Colonic mucosa (tissue), 4 donors: ENCODE measurements at regions not wholly inside any gene's neighbourhood (a gene's known extent, or its start where the extent isn't known, plus 50 kb on each side); places are given as distances from the start of the nearest gene placed in this dataset.

Experiments
- DNase-seq: peaks from one replicate; pipeline ENCODE4 v3.0.0-alpha.2; 2020
- H3K27ac ChIP-seq: fragments of 200-600 bp; one replicate; pipeline ENCODE4 v1.8.0; 2021
- H3K27me3 ChIP-seq: fragments of 200-600 bp; one replicate; pipeline ENCODE4 v1.8.0; 2021
- H3K36me3 ChIP-seq: fragments of 200-600 bp; one replicate; pipeline ENCODE4 v1.8.0; 2021
- H3K4me1 ChIP-seq: fragments of 200-600 bp; one replicate; pipeline ENCODE4 v1.8.0; 2021; ENCODE audit warnings: mild to moderate bottlenecking
- H3K4me3 ChIP-seq: fragments of 200-600 bp; one replicate; pipeline ENCODE4 v1.8.0; 2021
- H3K9ac ChIP-seq, 2 donors: one replicate each; pipeline ENCODE4 v1.7.0; 2013; ENCODE audit warnings: control low read depth in 2 of 2, low read depth in 2 of 2, low read length in 2 of 2
- H3K9me3 ChIP-seq: fragments of 200-600 bp; one replicate; pipeline ENCODE4 v1.8.0; 2021
- intact Hi-C: fragments of 100-400 bp; cut with DNase I; formaldehyde crosslinking; loops from one replicate; pipeline ENCODE4 v1.14.1; 2022
- TF ChIP-seq, protein P1 (sequence below): fragments of 200-600 bp; IDR thresholded peaks from one replicate; pipeline ENCODE4 v1.8.0; 2022; ENCODE audit warnings: antibody characterized with exemption, mild to moderate bottlenecking
- donor health status: healthy.
- donor health status: DM: no; HTN: no; CAD: no.
- donor health status: DM: no; HTN: no; CAD: no.

DNA sequence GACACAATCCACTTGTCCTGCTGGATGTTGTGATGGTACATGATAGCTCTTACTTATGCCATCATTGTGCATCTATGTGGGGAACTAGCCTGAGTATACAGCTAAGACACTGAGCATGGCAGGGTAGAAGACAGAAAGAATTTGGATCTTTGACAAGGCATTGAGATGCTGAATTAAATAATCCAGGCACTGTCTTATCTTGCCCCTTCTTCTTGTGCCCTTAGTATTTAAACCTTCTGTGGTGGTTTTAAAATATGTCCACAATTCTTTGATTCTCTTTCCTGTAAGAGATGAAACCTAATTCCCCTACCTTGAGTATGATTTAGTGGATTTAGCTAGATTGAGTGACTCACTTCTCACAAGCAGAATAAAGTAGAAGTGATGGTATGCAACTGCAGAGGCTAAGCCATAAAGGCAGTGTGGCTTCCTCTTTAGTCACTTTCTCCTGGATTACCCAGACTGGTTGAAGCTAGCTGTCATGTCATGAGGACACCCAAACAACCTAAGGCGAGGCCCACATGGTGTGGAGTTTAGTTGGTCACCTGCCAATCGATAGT, 174.0 kb upstream of the NREP start:
- no peak for DNase-seq
- Histone ChIP-seq H3K9ac (no peak overlapping the region), H3K9me3 (no peaks in the 10 kb centered on the region), H3K4me1 (no peaks in the 10 kb centered on the region), H3K27me3 (no peaks in the 10 kb centered on the region), H3K27ac (no peak overlapping the region), H3K4me3 (no peak overlapping the region), H3K36me3 (no peaks in the 10 kb centered on the region)
- intact Hi-C loops = no loop called here
- TF ChIP-seq, protein P1, sequence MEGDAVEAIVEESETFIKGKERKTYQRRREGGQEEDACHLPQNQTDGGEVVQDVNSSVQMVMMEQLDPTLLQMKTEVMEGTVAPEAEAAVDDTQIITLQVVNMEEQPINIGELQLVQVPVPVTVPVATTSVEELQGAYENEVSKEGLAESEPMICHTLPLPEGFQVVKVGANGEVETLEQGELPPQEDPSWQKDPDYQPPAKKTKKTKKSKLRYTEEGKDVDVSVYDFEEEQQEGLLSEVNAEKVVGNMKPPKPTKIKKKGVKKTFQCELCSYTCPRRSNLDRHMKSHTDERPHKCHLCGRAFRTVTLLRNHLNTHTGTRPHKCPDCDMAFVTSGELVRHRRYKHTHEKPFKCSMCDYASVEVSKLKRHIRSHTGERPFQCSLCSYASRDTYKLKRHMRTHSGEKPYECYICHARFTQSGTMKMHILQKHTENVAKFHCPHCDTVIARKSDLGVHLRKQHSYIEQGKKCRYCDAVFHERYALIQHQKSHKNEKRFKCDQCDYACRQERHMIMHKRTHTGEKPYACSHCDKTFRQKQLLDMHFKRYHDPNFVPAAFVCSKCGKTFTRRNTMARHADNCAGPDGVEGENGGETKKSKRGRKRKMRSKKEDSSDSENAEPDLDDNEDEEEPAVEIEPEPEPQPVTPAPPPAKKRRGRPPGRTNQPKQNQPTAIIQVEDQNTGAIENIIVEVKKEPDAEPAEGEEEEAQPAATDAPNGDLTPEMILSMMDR = no peak

DNA sequence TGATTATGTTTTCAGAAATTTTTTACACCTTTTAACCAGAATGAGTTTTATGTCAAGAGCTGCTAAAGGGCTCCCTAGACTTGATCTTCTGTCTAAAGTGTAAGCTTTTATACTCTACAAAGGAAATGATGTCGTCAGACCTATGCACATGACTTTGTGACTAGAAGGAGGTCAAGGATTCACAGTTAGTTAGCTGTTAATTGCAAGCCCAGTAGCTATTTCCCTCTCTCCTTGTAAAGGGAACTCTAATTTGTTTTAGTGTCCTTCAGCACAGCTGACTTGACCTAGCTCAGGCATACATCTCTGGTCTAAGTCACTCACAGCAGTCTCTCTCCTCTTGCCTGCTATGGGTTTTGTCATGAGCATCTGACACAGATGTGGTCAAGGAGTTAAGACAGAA, 173.5 kb upstream of the NREP start:
- H3K36me3 ChIP-seq = no peaks in the 10 kb centered on the region
- no peaks in the 10 kb centered on the region for H3K9me3 ChIP-seq
- H3K4me3 ChIP-seq = no peak overlapping the region
- intact Hi-C loops = no loop called here
- TF ChIP-seq, protein P1 = no peak
- no peak overlapping the region for H3K27ac ChIP-seq
- no peak for DNase-seq
- no peaks in the 10 kb centered on the region for H3K4me1 ChIP-seq
- H3K9ac ChIP-seq = no peak overlapping the region
- no peaks in the 10 kb centered on the region for H3K27me3 ChIP-seq

DNA sequence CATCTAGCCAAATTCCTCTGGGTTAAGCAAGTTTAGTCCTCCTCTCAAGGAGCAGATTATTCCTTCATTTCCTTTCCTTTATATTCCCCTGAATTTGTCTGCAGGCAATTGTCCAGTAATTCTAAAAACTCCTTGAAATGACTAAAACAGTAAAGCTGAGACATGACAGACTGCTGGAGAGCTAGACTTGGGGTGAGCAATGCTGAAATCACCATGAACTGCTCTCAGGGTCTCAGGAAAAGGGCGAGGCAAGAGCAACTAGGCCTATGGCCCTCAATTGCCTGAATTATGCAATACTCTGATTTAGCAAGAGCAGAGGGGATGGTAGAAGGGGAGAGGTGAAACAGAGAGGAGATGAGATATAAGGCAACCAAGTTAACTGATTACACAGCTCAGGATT, 172.9 kb upstream of the NREP start:
- no peaks in the 10 kb centered on the region for H3K36me3 ChIP-seq
- no peak for DNase-seq
- no peak overlapping the region for H3K27ac ChIP-seq
- intact Hi-C loops = no loop called here
- no peak overlapping the region for H3K9ac ChIP-seq
- H3K27me3 ChIP-seq = no peaks in the 10 kb centered on the region
- no peaks in the 10 kb centered on the region for H3K4me1 ChIP-seq
- TF ChIP-seq, protein P1 = no peak
- no peak overlapping the region for H3K4me3 ChIP-seq
- no peaks in the 10 kb centered on the region for H3K9me3 ChIP-seq

DNA sequence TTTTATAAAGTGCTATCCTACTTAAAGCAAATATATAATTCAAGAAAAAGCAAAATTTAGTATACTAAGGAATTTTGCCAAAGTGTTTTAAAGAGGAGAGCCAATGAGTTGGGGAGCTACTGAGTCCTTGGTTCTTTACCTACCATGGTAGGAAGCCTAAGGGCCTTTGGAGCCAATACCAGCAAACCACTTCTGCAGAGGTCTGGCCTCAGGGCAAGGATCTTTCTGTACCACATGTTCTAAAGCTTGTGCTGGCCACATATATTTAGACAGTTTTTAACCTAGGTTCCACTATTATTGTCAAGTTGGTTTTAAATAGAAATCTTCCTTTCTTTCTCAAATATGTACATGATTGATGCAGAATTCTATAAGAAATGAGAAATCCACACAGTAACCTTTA, 172.3 kb upstream of the NREP start:
- TF ChIP-seq, protein P1 = no peak
- Histone ChIP-seq H3K4me1 (no peaks in the 10 kb centered on the region), H3K36me3 (no peaks in the 10 kb centered on the region), H3K9me3 (no peaks in the 10 kb centered on the region), H3K4me3 (no peak overlapping the region), H3K27ac (no peak overlapping the region), H3K27me3 (no peaks in the 10 kb centered on the region), H3K9ac (no peak overlapping the region)
- DNase-seq = no peak
- intact Hi-C loops = no loop called here

DNA sequence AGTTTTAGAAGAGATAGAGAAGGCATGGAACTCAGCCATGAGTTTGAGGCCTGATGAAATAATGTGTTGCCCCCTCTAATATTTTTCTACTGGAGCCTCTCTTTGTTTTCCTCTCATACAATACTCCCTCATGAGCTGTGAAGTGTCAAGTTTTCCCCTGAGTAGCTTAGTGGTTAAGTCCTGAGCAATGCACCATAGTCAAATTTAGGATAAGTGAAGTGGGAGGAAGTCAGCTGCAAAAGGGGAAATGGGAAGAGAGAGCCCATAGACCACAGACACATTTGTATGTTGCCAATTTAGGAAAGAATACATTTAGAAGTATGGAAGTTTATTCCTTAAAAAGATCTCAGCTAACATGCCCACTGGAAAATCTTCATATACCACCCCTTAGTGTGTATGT, 171.5 kb upstream of the NREP start:
- intact Hi-C loops = no loop called here
- no peaks in the 10 kb centered on the region for H3K27me3 ChIP-seq
- TF ChIP-seq, protein P1 = no peak
- H3K9me3 ChIP-seq = no peaks in the 10 kb centered on the region
- no peak overlapping the region for H3K27ac ChIP-seq
- no peak overlapping the region for H3K9ac ChIP-seq
- no peaks in the 10 kb centered on the region for H3K4me1 ChIP-seq
- no peak overlapping the region for H3K4me3 ChIP-seq
- H3K36me3 ChIP-seq = no peaks in the 10 kb centered on the region
- no peak for DNase-seq

DNA sequence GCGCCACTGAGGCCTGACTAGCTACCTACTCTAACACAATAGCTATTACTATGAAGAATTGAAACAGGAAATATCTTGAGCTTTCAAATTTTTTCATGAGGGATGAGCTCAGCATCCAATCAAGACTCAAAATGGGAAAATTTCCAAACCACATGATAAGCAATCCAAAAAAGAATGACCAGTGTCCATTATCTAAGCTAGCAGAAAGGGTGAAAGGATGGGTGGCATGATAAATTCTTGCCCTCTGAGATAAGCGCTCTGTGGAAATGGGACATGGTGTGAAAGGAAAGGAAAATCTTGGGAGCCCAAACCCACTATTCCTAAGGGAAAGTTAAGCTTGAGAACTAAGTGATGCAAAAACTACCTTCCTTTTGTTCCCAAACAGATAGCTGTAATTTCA, 170.2 kb upstream of the NREP start:
- Histone ChIP-seq H3K9me3 (no peaks in the 10 kb centered on the region), H3K27me3 (no peaks in the 10 kb centered on the region), H3K4me3 (no peak overlapping the region), H3K36me3 (no peaks in the 10 kb centered on the region), H3K9ac (no peak overlapping the region), H3K27ac (no peak overlapping the region), H3K4me1 (no peaks in the 10 kb centered on the region)
- DNase-seq = no peak
- intact Hi-C loops = no loop called here
- TF ChIP-seq, protein P1 = no peak
